ENCODE measurements at regions not wholly inside any gene's neighbourhood (a gene's known extent, or its start where the extent isn't known, plus 50 kb on each side); places are given as distances from the start of the nearest gene placed in this dataset.

- no peaks in the 10 kb centered on the region for H3K27me3 ChIP-seq (ENCODE audit: control insufficient read depth in 1 of 2, insufficient read depth in 2 of 2, low read length in 2 of 2)
- H3K9ac ChIP-seq (ENCODE audit: low read length in 2 of 2): no peak overlapping the region
- no peak overlapping the region for H3K4me3 ChIP-seq (ENCODE audit: low read length in 2 of 2)
- no peak overlapping the region for H3K27ac ChIP-seq (ENCODE audit: low read length)
- H3K9me3 ChIP-seq (ENCODE audit: control insufficient read depth in 2 of 2, low read length in 2 of 2): no peaks in the 10 kb centered on the region
- H3K4me1 ChIP-seq (ENCODE audit: control insufficient read depth, insufficient read depth, low read length): no peaks in the 10 kb centered on the region
- H3K36me3 ChIP-seq (ENCODE audit: control insufficient read depth in 2 of 2, insufficient read depth in 2 of 2, low read length in 2 of 2): no peaks in the 10 kb centered on the region
Observed at GRCh38 chr5:88368201-88368600, 99.6 kb upstream of the TMEM161B start.

GRCh38 chr5:88364991-88365390 lies 96.3 kb upstream of the TMEM161B start:
- H3K27me3 ChIP-seq (ENCODE audit: control insufficient read depth in 1 of 2, insufficient read depth in 2 of 2, low read length in 2 of 2): no peaks in the 10 kb centered on the region
- no peak overlapping the region for H3K27ac ChIP-seq (ENCODE audit: low read length)
- H3K4me1 ChIP-seq (ENCODE audit: control insufficient read depth, insufficient read depth, low read length): no peaks in the 10 kb centered on the region
- H3K4me3 ChIP-seq (ENCODE audit: low read length in 2 of 2): no peak overlapping the region
- no peak overlapping the region for H3K9ac ChIP-seq (ENCODE audit: low read length in 2 of 2)
- H3K9me3 ChIP-seq (ENCODE audit: control insufficient read depth in 2 of 2, low read length in 2 of 2): no peaks in the 10 kb centered on the region
- no peaks in the 10 kb centered on the region for H3K36me3 ChIP-seq (ENCODE audit: control insufficient read depth in 2 of 2, insufficient read depth in 2 of 2, low read length in 2 of 2)

- no peak overlapping the region for H3K9ac ChIP-seq (ENCODE audit: low read length in 2 of 2)
- H3K36me3 ChIP-seq (ENCODE audit: control insufficient read depth in 2 of 2, insufficient read depth in 2 of 2, low read length in 2 of 2): no peaks in the 10 kb centered on the region
- no peak overlapping the region for H3K4me3 ChIP-seq (ENCODE audit: low read length in 2 of 2)
- H3K4me1 ChIP-seq (ENCODE audit: control insufficient read depth, insufficient read depth, low read length): no peaks in the 10 kb centered on the region
- H3K27me3 ChIP-seq (ENCODE audit: control insufficient read depth in 1 of 2, insufficient read depth in 2 of 2, low read length in 2 of 2): no peaks in the 10 kb centered on the region
- H3K27ac ChIP-seq (ENCODE audit: low read length): no peak overlapping the region
- no peaks in the 10 kb centered on the region for H3K9me3 ChIP-seq (ENCODE audit: control insufficient read depth in 2 of 2, low read length in 2 of 2)
Observed at GRCh38 chr5:88355490-88356050, 86.9 kb upstream of the TMEM161B start.

GRCh38 chr5:88325868-88326267 lies 57.2 kb upstream of the TMEM161B start:
- Histone ChIP-seq H3K4me1 (ENCODE audit: control insufficient read depth, insufficient read depth, low read length) (no peaks in the 10 kb centered on the region), H3K27me3 (ENCODE audit: control insufficient read depth in 1 of 2, insufficient read depth in 2 of 2, low read length in 2 of 2) (no peaks in the 10 kb centered on the region), H3K36me3 (ENCODE audit: control insufficient read depth in 2 of 2, insufficient read depth in 2 of 2, low read length in 2 of 2) (no peaks in the 10 kb centered on the region), H3K9me3 (ENCODE audit: control insufficient read depth in 2 of 2, low read length in 2 of 2) (no peaks in the 10 kb centered on the region), H3K27ac (ENCODE audit: low read length) (no peak overlapping the region), H3K4me3 (ENCODE audit: low read length in 2 of 2) (no peak overlapping the region), H3K9ac (ENCODE audit: low read length in 2 of 2) (no peak overlapping the region)

- Histone ChIP-seq H3K9me3 (ENCODE audit: control insufficient read depth in 2 of 2, low read length in 2 of 2) (no peaks in the 10 kb centered on the region), H3K4me1 (ENCODE audit: control insufficient read depth, insufficient read depth, low read length) (no peaks in the 10 kb centered on the region), H3K27me3 (ENCODE audit: control insufficient read depth in 1 of 2, insufficient read depth in 2 of 2, low read length in 2 of 2) (no peaks in the 10 kb centered on the region), H3K27ac (ENCODE audit: low read length) (no peak overlapping the region), H3K9ac (ENCODE audit: low read length in 2 of 2) (no peak overlapping the region), H3K4me3 (ENCODE audit: low read length in 2 of 2) (no peak overlapping the region), H3K36me3 (ENCODE audit: control insufficient read depth in 2 of 2, insufficient read depth in 2 of 2, low read length in 2 of 2) (no peaks in the 10 kb centered on the region)
Observed at GRCh38 chr5:88322785-88323184, 54.1 kb upstream of the TMEM161B start.
